Activated T-helper 17 cell treated with anti-CD3 and anti-CD28 coated beads, Interleukin-2, amount 50 U/mL, for 72 hours (primary cell): ENCODE measurements at regions not wholly inside any gene's neighbourhood (a gene's known extent, or its start where the extent isn't known, plus 50 kb on each side); places are given as distances from the start of the nearest gene placed in this dataset.

Experiments used
- ATAC-seq: fragments of 150-1000 bp; cut with Tn5 transposase; replicated peaks from 2 replicates; pipeline ENCODE4 v1.10.0; 2021; ENCODE audit warnings: mild to moderate bottlenecking, moderate library complexity
- H3K27ac Mint-ChIP-seq: one replicate; pipeline ENCODE4 v1.8.0; 2022; ENCODE audit warnings: mixed read lengths
- H3K27me3 Mint-ChIP-seq: one replicate; pipeline ENCODE4 v1.8.0; 2022; ENCODE audit warnings: mixed read lengths
- H3K36me3 Mint-ChIP-seq: one replicate; pipeline ENCODE4 v1.8.0; 2022; ENCODE audit warnings: low read depth, mild to moderate bottlenecking, mixed read lengths
- H3K4me1 Mint-ChIP-seq: one replicate; pipeline ENCODE4 v1.8.0; 2022; ENCODE audit warnings: mixed read lengths
- H3K4me3 Mint-ChIP-seq: one replicate; pipeline ENCODE4 v1.8.0; 2022; ENCODE audit warnings: mild to moderate bottlenecking, mixed read lengths
- H3K9me3 Mint-ChIP-seq: one replicate; pipeline ENCODE4 v1.8.0; 2022; ENCODE audit warnings: mixed read lengths

- peaks cover 3% of the 10 kb centered on the region for H3K27me3 Mint-ChIP-seq
- H3K9me3 Mint-ChIP-seq, result peaks cover 4% of the 10 kb centered on the region
- H3K36me3 Mint-ChIP-seq, result no peaks in the 10 kb centered on the region
- no peak overlapping the region for H3K27ac Mint-ChIP-seq
- H3K4me1 Mint-ChIP-seq, result peaks cover 4% of the 10 kb centered on the region
- no peak overlapping the region for H3K4me3 Mint-ChIP-seq
- no peak for ATAC-seq
Observed at GRCh38 chr6:170080828-170081371, 210.0 kb downstream of the DLL1 start.

DNA sequence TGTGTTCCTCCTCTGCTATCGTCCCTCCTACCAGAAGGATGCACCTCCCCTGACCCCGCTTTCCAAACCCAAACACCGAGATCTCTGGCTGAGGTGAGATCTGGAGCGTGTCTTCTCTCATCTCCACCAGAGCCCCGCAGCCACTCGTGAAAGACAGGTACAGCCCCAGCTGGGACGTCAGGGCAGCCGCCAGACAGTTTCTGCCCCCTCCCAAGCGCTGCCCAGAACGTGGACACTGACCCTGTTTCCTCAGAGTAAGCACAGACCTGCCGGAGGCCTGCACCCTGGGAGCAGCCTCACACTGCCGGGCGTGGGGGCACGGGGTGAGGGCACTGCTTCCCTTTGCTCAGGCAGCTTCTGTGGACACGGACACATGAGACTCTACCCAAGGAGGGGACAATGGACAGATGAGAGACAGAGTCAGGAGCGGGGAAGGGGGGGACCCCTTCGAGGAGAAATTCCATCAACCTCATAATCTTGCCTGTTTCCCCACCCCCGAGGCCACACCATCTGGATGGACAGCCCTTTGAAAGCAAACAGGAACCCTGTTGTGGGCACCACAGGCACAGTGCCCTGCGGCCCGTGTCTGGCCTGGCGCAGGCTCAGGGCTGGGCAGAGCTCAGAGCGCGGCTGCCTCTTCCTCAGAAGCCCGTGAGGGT lies 210.6 kb downstream of the DLL1 start:
- Mint-ChIP-seq H3K9me3 (peaks cover 4% of the 10 kb centered on the region), H3K4me3 (no peak overlapping the region), H3K27ac (no peak overlapping the region), H3K36me3 (no peaks in the 10 kb centered on the region), H3K27me3 (peaks cover 3% of the 10 kb centered on the region), H3K4me1 (peaks cover 4% of the 10 kb centered on the region)
- no peak for ATAC-seq

- Mint-ChIP-seq H3K4me1 (no peaks in the 10 kb centered on the region), H3K4me3 (no peak overlapping the region), H3K27ac (no peak overlapping the region), H3K27me3 (peaks cover 19% of the 10 kb centered on the region), H3K36me3 (no peaks in the 10 kb centered on the region), H3K9me3 (peaks cover 4% of the 10 kb centered on the region)
- no peak for ATAC-seq
Observed at GRCh38 chr6:170076466-170077165, 214.3 kb downstream of the DLL1 start.

GRCh38 chr6:170075659-170076223 lies 215.1 kb downstream of the DLL1 start:
- H3K36me3 Mint-ChIP-seq, result no peaks in the 10 kb centered on the region
- H3K4me3 Mint-ChIP-seq, result no peak overlapping the region
- H3K27me3 Mint-ChIP-seq, result peaks cover 19% of the 10 kb centered on the region
- ATAC-seq, result no peak
- H3K9me3 Mint-ChIP-seq, result peaks cover 4% of the 10 kb centered on the region
- H3K4me1 Mint-ChIP-seq, result no peaks in the 10 kb centered on the region
- no peak overlapping the region for H3K27ac Mint-ChIP-seq

- ATAC-seq, result no peak
- Mint-ChIP-seq H3K4me3 (no peak overlapping the region), H3K36me3 (no peaks in the 10 kb centered on the region), H3K27ac (no peak overlapping the region), H3K9me3 (peaks cover 4% of the 10 kb centered on the region), H3K4me1 (no peaks in the 10 kb centered on the region), H3K27me3 (peaks cover 21% of the 10 kb centered on the region)
Observed at GRCh38 chr6:170074907-170075306, 216.0 kb downstream of the DLL1 start.

GRCh38 chr6:170074435-170074834 lies 216.4 kb downstream of the DLL1 start:
- Mint-ChIP-seq H3K36me3 (no peaks in the 10 kb centered on the region), H3K4me1 (peaks cover under 1% of the 10 kb centered on the region), H3K4me3 (no peak overlapping the region), H3K9me3 (peaks cover 7% of the 10 kb centered on the region), H3K27ac (no peak overlapping the region), H3K27me3 (peaks cover 25% of the 10 kb centered on the region)
- ATAC-seq, result no peak

DNA sequence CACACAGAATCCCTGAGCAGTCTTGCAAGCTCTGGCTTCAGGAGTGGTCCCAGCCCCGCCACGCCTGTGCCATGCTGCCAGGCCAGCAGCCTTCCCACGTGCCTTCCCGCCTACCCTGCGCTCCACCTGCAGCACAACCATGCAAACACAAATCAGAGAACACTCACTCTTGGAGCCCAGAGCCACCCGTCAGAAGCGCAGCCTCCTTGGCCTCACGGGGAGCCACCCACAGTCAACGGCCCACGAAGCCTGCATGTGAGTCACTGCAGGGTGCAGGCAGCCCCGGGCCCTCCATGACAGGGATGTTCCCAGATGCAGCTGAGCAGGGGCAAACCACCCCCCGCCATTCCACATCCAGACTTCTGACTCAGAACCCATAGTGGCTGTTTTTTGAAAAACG lies 217.0 kb downstream of the DLL1 start:
- Mint-ChIP-seq H3K4me1 (peaks cover 4% of the 10 kb centered on the region), H3K36me3 (no peaks in the 10 kb centered on the region), H3K4me3 (no peak overlapping the region), H3K27me3 (peaks cover 25% of the 10 kb centered on the region), H3K9me3 (peaks cover 8% of the 10 kb centered on the region), H3K27ac (no peak overlapping the region)
- ATAC-seq, result no peak

DNA sequence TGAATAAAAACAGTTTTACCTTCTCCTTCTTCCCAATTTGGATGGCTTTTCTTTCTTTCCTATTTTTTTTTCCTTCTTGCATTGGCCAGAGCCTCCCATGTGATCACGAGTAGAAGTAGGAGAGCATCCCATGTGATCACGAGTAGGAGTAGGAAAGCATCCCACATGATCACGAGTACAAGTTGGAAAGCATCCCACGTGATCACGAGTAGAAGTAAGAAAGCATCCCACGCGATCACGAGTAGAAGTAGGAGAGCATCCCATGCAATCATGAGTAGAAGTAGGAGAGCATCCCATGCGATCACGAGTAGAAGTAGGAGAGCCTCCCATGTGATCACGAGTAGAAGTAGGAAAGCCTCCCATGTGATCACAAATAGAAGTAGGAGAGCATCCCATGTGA lies 218.6 kb downstream of the DLL1 start:
- Mint-ChIP-seq H3K9me3 (peaks cover 8% of the 10 kb centered on the region), H3K4me3 (no peak overlapping the region), H3K36me3 (no peaks in the 10 kb centered on the region), H3K27ac (no peak overlapping the region), H3K4me1 (peaks cover 4% of the 10 kb centered on the region), H3K27me3 (peaks cover 25% of the 10 kb centered on the region)
- no peak for ATAC-seq

DNA sequence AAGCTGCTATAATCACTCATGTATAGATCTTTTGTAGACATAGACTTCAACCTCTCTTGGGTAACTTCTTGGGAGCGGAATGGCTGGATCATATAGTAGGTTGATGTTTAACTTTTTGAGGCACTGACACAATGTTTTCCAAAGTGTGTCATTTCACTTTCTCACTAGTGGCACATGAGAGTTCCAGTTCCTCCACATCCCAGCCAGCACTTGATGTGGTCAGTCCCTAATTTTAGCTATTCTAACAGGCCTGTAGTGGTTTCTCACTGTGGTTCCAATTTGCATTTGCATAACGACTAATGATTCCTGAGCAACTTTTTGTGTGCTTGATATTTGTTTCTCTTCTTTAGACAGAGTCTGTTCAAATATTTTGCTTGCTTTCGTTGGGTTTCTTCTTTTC lies 221.3 kb downstream of the DLL1 start:
- no peak for ATAC-seq
- H3K36me3 Mint-ChIP-seq, result no peaks in the 10 kb centered on the region
- H3K27ac Mint-ChIP-seq, result no peak overlapping the region
- peaks cover 25% of the 10 kb centered on the region for H3K27me3 Mint-ChIP-seq
- peaks cover 8% of the 10 kb centered on the region for H3K9me3 Mint-ChIP-seq
- peaks cover 4% of the 10 kb centered on the region for H3K4me1 Mint-ChIP-seq
- no peak overlapping the region for H3K4me3 Mint-ChIP-seq

DNA sequence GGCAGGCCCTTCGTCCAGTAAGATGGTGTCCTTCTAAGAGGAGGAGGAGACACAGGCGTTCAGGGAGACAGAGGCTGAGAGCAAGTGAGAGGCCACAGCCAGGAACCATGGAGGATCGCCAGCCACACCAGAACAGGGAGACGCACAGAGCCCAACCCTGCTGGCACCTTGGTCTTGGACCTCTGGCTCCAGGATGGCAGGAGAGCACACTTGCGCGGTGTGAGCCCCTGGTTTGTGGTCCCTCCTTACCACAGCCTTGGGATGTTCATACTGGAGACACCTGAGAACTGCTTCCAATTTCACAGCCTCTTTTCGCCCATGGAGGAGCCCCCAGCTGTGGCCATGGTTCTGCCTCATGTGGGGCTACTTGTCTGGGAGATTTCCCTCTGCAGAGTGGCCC lies 222.4 kb downstream of the DLL1 start:
- peaks cover 4% of the 10 kb centered on the region for H3K4me1 Mint-ChIP-seq
- H3K4me3 Mint-ChIP-seq, result no peak overlapping the region
- no peak overlapping the region for H3K27ac Mint-ChIP-seq
- H3K9me3 Mint-ChIP-seq, result peaks cover 8% of the 10 kb centered on the region
- H3K36me3 Mint-ChIP-seq, result no peaks in the 10 kb centered on the region
- ATAC-seq, result no peak
- peaks cover 21% of the 10 kb centered on the region for H3K27me3 Mint-ChIP-seq

DNA sequence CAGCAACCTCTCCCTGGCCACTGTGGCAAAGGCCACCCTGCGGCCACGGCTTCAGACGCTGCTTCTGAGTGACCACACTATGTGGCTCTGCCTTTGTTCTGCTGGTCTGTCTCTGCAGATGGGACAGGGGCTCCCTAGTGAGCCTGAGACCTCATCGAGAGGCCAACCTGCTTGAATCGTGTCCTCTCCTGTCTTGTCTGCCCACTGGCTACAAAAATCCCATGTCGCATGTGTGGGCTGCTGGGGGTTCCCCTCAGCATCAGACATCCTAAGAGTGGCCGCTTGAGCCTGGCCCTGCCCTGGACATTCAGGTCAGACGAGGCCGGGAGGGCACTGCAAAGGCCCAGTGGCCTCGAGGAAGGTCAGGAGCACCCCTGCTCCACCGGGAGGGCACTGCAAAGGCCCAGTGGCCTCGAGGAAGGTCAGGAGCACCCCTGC lies 222.9 kb downstream of the DLL1 start:
- Mint-ChIP-seq H3K9me3 (peaks cover 8% of the 10 kb centered on the region), H3K4me1 (peaks cover 4% of the 10 kb centered on the region), H3K36me3 (no peaks in the 10 kb centered on the region), H3K27ac (no peak overlapping the region), H3K27me3 (peaks cover 17% of the 10 kb centered on the region), H3K4me3 (no peak overlapping the region)
- ATAC-seq, result no peak

DNA sequence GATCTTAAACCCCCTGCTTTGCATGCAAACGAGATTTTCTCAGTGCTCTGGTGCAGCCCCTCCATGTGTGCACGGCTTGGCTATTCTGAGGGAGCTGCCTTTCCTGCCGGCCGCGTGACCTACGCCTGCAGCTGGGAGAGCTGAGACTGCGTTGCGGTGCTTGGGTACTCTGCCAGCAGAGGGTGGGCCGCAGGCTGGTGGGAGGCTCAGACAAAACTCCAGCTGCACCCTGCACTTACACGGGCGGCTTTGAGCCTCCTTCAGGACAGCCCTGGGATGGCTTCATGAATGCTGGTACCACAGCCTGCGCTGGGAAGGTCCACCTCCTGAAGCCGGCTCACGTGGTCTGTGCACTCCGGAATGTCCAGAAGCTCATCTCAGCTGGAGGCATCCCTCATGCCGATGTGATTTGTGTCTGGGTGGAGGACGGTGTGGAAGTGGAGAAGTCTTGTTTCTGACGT lies 223.7 kb downstream of the DLL1 start:
- ATAC-seq, result no peak
- H3K4me3 Mint-ChIP-seq, result no peak overlapping the region
- H3K4me1 Mint-ChIP-seq, result peaks cover 4% of the 10 kb centered on the region
- H3K9me3 Mint-ChIP-seq, result peaks cover 8% of the 10 kb centered on the region
- no peak overlapping the region for H3K27ac Mint-ChIP-seq
- H3K36me3 Mint-ChIP-seq, result no peaks in the 10 kb centered on the region
- H3K27me3 Mint-ChIP-seq, result peaks cover 14% of the 10 kb centered on the region

- peaks cover 8% of the 10 kb centered on the region for H3K9me3 Mint-ChIP-seq
- H3K36me3 Mint-ChIP-seq, result no peaks in the 10 kb centered on the region
- H3K4me1 Mint-ChIP-seq, result peaks cover 4% of the 10 kb centered on the region
- no peak overlapping the region for H3K4me3 Mint-ChIP-seq
- peaks cover 9% of the 10 kb centered on the region for H3K27me3 Mint-ChIP-seq
- H3K27ac Mint-ChIP-seq, result no peak overlapping the region
- no peak for ATAC-seq
Observed at GRCh38 chr6:170066679-170067078, 224.2 kb downstream of the DLL1 start.

DNA sequence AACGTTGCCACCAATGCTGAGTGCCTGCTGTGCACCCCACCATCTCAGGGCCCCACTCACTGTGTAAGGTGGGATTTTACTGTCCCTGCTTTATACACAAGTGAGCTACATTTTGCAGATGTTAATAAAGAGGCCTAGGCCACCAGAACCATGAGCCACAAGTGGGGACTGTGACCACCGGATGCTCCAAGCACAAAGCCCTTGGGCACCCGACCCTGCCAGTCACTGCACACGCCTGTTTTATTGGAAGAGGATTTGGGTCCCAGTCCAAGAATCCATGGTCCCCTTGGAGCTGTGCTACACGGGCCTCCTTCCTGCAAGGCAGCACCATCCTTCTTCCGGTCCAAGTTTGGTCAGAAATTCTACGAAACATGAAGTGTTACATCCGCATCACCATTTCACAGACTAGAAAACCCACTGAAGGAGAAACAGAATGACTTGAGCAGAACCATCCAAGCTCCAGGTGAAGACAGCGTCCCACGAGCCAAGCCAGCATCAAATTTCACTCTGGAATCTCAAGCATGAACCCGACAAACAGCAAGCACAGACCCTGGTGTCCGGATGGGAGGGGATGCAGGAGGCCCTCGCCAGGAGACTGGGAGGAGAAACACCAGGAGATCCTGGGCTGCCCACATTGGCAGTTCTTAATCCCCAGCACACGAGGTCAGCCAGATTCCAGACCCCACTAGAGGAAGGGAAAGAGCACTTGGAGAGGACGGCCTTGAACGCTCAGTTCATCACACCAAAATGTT lies 226.9 kb downstream of the DLL1 start:
- Mint-ChIP-seq H3K9me3 (peaks cover under 1% of the 10 kb centered on the region), H3K4me1 (no peaks in the 10 kb centered on the region), H3K4me3 (no peak overlapping the region), H3K27ac (no peak overlapping the region), H3K27me3 (no peaks in the 10 kb centered on the region), H3K36me3 (no peaks in the 10 kb centered on the region)
- ATAC-seq, result no peak
